WTC11 (cell line): ENCODE measurements at regions not wholly inside any gene's neighbourhood (a gene's known extent, or its start where the extent isn't known, plus 50 kb on each side); places are given as distances from the start of the nearest gene placed in this dataset.

Experiments used
- ELF4 ChIP-seq: sonication (generic); formaldehyde crosslinking; IDR thresholded peaks from 2 replicates; pipeline ENCODE4 v1.8.1; 2022; ENCODE audit warnings: low read depth, mild to moderate bottlenecking, moderate library complexity, missing genetic modification reagents
- ESRRA ChIP-seq: sonication (generic); formaldehyde crosslinking; IDR thresholded peaks from 2 replicates; pipeline ENCODE4 v1.8.1; 2022; ENCODE audit warnings: mild to moderate bottlenecking, missing genetic modification reagents, borderline replicate concordance
- GABPB1 ChIP-seq: sonication (generic); formaldehyde crosslinking; IDR thresholded peaks from 2 replicates; pipeline ENCODE4 v1.8.1; 2023; ENCODE audit warnings: mild to moderate bottlenecking, missing genetic modification reagents
- ZBTB21 ChIP-seq: sonication (generic); formaldehyde crosslinking; IDR thresholded peaks from 2 replicates; pipeline ENCODE4 v1.8.1; 2023; ENCODE audit warnings: mild to moderate bottlenecking, missing genetic modification reagents, borderline replicate concordance
- ZNF232 ChIP-seq: sonication (generic); formaldehyde crosslinking; IDR thresholded peaks from 2 replicates; pipeline ENCODE4 v1.8.0; 2022; ENCODE audit warnings: mild to moderate bottlenecking, missing genetic modification reagents
- ZNF263 ChIP-seq: sonication (generic); formaldehyde crosslinking; IDR thresholded peaks from 2 replicates; pipeline ENCODE4 v1.8.1; 2022; ENCODE audit warnings: low read depth, mild to moderate bottlenecking, moderate library complexity, missing genetic modification reagents
- ZNF416 ChIP-seq: fragments of 250-450 bp; sonication (Bioruptor Pico); IDR thresholded peaks from 2 replicates; pipeline ENCODE4 v1.9.0; 2021; ENCODE audit warnings: mild to moderate bottlenecking, inconsistent platforms
- TF ChIP-seq, protein P1 (sequence below): fragments of 200-600 bp; IDR thresholded peaks from 2 replicates; pipeline ENCODE4 v1.8.0; 2022; ENCODE audit warnings: antibody characterized with exemption
- TF ChIP-seq, protein P2 (sequence below): sonication (generic); formaldehyde crosslinking; IDR thresholded peaks from 2 replicates; pipeline ENCODE4 v1.8.1; 2022; ENCODE audit warnings: low read depth, missing genetic modification reagents, borderline replicate concordance
- TF ChIP-seq, protein P3 (sequence below): sonication (generic); formaldehyde crosslinking; IDR thresholded peaks from 2 replicates; pipeline ENCODE4 v1.8.1; 2022; ENCODE audit warnings: mild to moderate bottlenecking, moderate library complexity, missing genetic modification reagents
- TF ChIP-seq, protein P4 (sequence below): sonication (generic); formaldehyde crosslinking; IDR thresholded peaks from 2 replicates; pipeline ENCODE4 v1.8.1; 2023; ENCODE audit warnings: mild to moderate bottlenecking, missing genetic modification reagents, moderate library complexity
- TF ChIP-seq, protein P5 (sequence below): sonication (generic); formaldehyde crosslinking; IDR thresholded peaks from 2 replicates; pipeline ENCODE4 v1.8.0; 2023; ENCODE audit warnings: mild to moderate bottlenecking, missing genetic modification reagents
- TF ChIP-seq, protein P6 (sequence below): sonication (generic); formaldehyde crosslinking; conservative IDR thresholded peaks from 2 replicates; pipeline ENCODE4 v1.8.1; 2022; ENCODE audit warnings: mild to moderate bottlenecking, missing genetic modification reagents

DNA sequence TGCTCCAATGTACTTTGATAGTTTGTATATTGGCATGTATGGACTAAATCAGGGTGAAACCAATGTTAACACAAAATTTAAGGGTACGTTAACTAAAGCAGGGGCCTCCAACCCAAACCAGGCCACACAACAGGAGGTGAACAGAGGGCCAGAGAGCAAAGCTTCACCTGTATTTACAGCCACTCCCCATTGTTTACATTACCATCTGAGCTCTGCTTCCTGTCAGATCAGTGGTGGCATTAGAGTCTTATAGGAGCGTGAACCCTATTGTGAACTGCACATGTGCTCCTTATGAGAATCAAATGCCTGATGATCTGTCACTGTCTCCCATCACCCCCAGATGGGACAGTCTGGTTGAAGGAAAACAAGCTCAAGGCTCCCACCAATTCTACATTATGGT is 62.0 kb upstream of the SCIN start:
- TF ChIP-seq, protein P1, sequence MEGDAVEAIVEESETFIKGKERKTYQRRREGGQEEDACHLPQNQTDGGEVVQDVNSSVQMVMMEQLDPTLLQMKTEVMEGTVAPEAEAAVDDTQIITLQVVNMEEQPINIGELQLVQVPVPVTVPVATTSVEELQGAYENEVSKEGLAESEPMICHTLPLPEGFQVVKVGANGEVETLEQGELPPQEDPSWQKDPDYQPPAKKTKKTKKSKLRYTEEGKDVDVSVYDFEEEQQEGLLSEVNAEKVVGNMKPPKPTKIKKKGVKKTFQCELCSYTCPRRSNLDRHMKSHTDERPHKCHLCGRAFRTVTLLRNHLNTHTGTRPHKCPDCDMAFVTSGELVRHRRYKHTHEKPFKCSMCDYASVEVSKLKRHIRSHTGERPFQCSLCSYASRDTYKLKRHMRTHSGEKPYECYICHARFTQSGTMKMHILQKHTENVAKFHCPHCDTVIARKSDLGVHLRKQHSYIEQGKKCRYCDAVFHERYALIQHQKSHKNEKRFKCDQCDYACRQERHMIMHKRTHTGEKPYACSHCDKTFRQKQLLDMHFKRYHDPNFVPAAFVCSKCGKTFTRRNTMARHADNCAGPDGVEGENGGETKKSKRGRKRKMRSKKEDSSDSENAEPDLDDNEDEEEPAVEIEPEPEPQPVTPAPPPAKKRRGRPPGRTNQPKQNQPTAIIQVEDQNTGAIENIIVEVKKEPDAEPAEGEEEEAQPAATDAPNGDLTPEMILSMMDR: no peak
- TF ChIP-seq ZNF416 (CRISPR knock-in tag) (no peak), GABPB1 (no peak), ESRRA (CRISPR knock-in tag) (no peak), ELF4 (CRISPR knock-in tag) (no peak), ZNF263 (CRISPR knock-in tag) (no peak), ZNF232 (CRISPR knock-in tag) (no peak), ZBTB21 (CRISPR knock-in tag) (no peak)
- TF ChIP-seq, protein P2, sequence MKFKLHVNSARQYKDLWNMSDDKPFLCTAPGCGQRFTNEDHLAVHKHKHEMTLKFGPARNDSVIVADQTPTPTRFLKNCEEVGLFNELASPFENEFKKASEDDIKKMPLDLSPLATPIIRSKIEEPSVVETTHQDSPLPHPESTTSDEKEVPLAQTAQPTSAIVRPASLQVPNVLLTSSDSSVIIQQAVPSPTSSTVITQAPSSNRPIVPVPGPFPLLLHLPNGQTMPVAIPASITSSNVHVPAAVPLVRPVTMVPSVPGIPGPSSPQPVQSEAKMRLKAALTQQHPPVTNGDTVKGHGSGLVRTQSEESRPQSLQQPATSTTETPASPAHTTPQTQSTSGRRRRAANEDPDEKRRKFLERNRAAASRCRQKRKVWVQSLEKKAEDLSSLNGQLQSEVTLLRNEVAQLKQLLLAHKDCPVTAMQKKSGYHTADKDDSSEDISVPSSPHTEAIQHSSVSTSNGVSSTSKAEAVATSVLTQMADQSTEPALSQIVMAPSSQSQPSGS (CRISPR knock-in tag): no peak
- TF ChIP-seq, protein P3, sequence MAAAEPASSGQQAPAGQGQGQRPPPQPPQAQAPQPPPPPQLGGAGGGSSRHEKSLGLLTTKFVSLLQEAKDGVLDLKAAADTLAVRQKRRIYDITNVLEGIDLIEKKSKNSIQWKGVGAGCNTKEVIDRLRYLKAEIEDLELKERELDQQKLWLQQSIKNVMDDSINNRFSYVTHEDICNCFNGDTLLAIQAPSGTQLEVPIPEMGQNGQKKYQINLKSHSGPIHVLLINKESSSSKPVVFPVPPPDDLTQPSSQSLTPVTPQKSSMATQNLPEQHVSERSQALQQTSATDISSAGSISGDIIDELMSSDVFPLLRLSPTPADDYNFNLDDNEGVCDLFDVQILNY (CRISPR knock-in tag): no peak
- TF ChIP-seq, protein P4, sequence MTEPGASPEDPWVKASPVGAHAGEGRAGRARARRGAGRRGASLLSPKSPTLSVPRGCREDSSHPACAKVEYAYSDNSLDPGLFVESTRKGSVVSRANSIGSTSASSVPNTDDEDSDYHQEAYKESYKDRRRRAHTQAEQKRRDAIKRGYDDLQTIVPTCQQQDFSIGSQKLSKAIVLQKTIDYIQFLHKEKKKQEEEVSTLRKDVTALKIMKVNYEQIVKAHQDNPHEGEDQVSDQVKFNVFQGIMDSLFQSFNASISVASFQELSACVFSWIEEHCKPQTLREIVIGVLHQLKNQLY: no peak
- TF ChIP-seq, protein P5, sequence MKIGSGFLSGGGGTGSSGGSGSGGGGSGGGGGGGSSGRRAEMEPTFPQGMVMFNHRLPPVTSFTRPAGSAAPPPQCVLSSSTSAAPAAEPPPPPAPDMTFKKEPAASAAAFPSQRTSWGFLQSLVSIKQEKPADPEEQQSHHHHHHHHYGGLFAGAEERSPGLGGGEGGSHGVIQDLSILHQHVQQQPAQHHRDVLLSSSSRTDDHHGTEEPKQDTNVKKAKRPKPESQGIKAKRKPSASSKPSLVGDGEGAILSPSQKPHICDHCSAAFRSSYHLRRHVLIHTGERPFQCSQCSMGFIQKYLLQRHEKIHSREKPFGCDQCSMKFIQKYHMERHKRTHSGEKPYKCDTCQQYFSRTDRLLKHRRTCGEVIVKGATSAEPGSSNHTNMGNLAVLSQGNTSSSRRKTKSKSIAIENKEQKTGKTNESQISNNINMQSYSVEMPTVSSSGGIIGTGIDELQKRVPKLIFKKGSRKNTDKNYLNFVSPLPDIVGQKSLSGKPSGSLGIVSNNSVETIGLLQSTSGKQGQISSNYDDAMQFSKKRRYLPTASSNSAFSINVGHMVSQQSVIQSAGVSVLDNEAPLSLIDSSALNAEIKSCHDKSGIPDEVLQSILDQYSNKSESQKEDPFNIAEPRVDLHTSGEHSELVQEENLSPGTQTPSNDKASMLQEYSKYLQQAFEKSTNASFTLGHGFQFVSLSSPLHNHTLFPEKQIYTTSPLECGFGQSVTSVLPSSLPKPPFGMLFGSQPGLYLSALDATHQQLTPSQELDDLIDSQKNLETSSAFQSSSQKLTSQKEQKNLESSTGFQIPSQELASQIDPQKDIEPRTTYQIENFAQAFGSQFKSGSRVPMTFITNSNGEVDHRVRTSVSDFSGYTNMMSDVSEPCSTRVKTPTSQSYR (CRISPR knock-in tag): no peak
- TF ChIP-seq, protein P6, sequence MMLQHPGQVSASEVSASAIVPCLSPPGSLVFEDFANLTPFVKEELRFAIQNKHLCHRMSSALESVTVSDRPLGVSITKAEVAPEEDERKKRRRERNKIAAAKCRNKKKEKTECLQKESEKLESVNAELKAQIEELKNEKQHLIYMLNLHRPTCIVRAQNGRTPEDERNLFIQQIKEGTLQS (CRISPR knock-in tag): no peak
